ENCODE measurements at regions not wholly inside any gene's neighbourhood (a gene's known extent, or its start where the extent isn't known, plus 50 kb on each side); places are given as distances from the start of the nearest gene placed in this dataset.

DNA sequence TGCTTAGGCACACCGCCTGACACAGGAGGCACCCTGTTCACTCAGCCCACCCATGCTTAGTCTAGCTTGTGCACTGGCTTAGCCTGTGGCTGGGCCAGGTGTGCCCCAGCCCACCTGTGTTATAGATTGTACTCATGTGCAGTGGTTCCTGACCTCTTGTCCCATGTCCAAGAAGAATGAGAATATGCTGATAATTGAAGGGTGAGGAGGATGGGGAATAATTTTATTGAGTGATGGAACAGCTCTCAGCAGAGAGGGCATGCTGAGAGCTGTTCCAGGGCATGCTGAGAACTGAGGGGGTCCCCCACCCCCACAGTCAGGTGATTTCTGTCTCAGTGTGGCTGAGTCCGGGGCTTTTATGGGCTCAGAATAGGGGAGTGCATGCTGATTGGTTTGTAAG is 395.9 kb downstream of the FUT8 start:
- H3K4me3 ChIP-seq (ENCODE audit: low read depth, low read length), result no peak overlapping the region
- TF ChIP-seq, protein P1, sequence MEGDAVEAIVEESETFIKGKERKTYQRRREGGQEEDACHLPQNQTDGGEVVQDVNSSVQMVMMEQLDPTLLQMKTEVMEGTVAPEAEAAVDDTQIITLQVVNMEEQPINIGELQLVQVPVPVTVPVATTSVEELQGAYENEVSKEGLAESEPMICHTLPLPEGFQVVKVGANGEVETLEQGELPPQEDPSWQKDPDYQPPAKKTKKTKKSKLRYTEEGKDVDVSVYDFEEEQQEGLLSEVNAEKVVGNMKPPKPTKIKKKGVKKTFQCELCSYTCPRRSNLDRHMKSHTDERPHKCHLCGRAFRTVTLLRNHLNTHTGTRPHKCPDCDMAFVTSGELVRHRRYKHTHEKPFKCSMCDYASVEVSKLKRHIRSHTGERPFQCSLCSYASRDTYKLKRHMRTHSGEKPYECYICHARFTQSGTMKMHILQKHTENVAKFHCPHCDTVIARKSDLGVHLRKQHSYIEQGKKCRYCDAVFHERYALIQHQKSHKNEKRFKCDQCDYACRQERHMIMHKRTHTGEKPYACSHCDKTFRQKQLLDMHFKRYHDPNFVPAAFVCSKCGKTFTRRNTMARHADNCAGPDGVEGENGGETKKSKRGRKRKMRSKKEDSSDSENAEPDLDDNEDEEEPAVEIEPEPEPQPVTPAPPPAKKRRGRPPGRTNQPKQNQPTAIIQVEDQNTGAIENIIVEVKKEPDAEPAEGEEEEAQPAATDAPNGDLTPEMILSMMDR (IDR thresholded peaks at IDR 0.05; ENCODE audit: low read depth, low read length), result no peak

DNA sequence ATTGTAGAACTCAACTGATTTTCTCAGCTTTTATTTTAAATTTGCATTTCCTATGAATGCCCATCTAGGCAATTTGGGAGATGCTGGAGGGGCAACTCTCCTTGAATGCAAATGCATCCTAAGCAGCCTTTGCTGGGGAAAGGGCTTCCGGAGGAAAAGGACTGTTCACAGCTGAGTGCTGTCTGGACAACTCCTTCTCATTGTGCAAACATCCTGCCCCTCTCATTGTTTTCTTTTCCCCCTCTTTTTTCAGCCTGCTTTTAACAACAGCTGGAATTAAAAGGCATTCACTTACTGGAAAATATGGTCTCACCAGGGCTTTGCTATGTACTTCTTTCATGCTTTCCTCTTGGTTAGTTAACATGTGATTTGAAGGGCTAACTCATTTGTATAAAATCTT is 397.8 kb downstream of the FUT8 start:
- TF ChIP-seq, protein P1 (IDR thresholded peaks at IDR 0.05; ENCODE audit: low read depth, low read length), result no peak
- no peak overlapping the region for H3K4me3 ChIP-seq (ENCODE audit: low read depth, low read length)

DNA sequence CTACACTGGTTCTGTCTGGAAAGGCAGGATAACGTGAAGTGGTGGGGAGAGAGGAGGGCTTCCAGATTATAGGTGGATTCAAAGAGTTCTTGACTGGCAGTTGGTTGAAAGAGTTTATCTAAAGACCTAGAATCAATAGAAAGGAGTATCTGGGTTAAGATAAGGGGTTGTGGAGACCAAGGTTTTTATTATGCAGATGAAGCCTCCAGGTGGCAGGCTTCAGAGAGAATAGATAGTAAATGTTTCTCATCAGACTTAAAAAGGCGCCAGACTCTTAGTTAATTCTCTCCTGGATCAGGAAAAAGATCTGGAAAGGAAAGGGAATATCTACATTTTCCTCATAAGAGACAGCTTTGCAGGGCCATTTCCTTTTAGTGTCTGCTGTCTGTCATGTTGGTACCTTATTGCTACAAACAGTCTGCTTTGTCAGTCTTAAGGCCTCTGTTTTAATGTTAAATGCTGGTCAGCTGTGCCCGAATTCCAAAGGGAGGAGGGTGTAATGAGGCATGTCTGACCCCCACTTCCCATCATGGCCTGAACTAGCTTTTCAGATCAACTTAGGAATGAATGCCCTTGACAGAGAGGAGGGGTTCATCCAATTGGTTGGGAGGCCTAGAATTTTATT is 401.3 kb downstream of the FUT8 start:
- no peak overlapping the region for H3K4me3 ChIP-seq (ENCODE audit: low read depth, low read length)
- TF ChIP-seq, protein P1 (IDR thresholded peaks at IDR 0.05; ENCODE audit: low read depth, low read length), result no peak

GRCh38 chr14:65815127-65815526 is 402.6 kb downstream of the FUT8 start:
- TF ChIP-seq, protein P1 (IDR thresholded peaks at IDR 0.05; ENCODE audit: low read depth, low read length), result no peak
- no peak overlapping the region for H3K4me3 ChIP-seq (ENCODE audit: low read depth, low read length)

GRCh38 chr14:65817011-65817410 is 404.5 kb downstream of the FUT8 start:
- no peak overlapping the region for H3K4me3 ChIP-seq (ENCODE audit: low read depth, low read length)
- TF ChIP-seq, protein P1 (IDR thresholded peaks at IDR 0.05; ENCODE audit: low read depth, low read length), result no peak

DNA sequence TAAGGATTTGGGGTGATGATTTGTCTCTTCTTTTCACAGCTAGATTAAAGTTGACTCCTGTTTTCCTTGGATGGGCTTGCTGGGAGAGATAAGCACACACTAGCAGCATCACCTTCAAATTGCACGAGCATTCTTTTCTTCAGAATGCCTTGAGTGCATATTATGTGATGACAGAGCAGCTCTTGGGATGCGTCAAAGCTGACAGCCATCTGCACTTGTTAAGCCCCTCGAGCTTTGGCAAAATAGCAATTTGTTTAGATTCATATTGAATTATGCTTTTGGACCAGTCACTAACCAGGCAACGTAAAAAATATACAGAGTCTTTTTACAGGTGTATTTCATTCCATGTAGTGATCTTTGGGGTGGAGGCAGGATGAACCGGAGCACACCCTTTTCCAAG is 407.0 kb downstream of the FUT8 start:
- TF ChIP-seq, protein P1 (IDR thresholded peaks at IDR 0.05; ENCODE audit: low read depth, low read length), result no peak
- H3K4me3 ChIP-seq (ENCODE audit: low read depth, low read length), result no peak overlapping the region

GRCh38 chr14:65821224-65821753 is 408.8 kb downstream of the FUT8 start:
- H3K4me3 ChIP-seq (ENCODE audit: low read depth, low read length), result no peak overlapping the region
- TF ChIP-seq, protein P1 (IDR thresholded peaks at IDR 0.05; ENCODE audit: low read depth, low read length), result no peak
